ENCODE measurements at regions not wholly inside any gene's neighbourhood (a gene's known extent, or its start where the extent isn't known, plus 50 kb on each side); places are given as distances from the start of the nearest gene placed in this dataset.

DNA sequence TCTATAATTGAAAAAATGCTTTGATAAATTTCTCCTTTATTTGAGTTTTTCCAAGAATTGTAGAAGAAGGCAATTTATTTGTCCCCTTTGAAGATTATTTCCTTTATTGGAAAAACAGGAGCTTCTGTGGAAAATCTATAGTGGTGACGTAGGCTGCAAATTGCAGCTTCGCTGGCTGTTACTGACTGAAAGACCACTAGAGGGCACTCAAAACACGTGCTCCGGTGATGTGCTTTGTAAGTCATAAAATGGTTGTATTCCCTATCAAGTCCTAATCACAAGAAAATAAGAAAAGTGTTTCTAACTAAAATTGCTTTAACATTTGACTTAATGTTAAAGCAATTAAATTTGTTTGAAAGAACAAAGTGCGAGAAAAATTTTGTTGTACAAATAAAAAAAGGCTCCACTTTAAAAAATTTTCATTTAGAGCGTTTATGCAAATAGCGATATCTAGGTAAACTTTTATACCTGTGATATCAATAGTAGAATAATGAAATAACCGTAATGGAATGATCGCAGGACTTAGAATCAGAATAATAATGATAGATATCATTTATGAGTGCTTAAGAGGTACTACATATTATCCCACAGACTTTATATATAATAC is 638.2 kb upstream of the SPRY2 start:
- no peaks in the 10 kb centered on the region for H3K27me3 ChIP-seq (ENCODE audit: control insufficient read depth in 2 of 2, insufficient read depth in 2 of 2, low read length in 2 of 2)
- no peaks in the 10 kb centered on the region for H3K9me3 ChIP-seq (ENCODE audit: control insufficient read depth in 2 of 2, low read length in 2 of 2)
- H3K9ac ChIP-seq (ENCODE audit: low read depth in 1 of 2, low read length in 2 of 2) = no peak overlapping the region
- no peak overlapping the region for H3K4me3 ChIP-seq (ENCODE audit: low read length in 2 of 2)
- H3K36me3 ChIP-seq (ENCODE audit: control insufficient read depth in 2 of 2, insufficient read depth in 2 of 2, low read length in 2 of 2) = no peaks in the 10 kb centered on the region
- H3K27ac ChIP-seq (ENCODE audit: low read depth in 2 of 2, low read length in 2 of 2) = no peak overlapping the region
- no peaks in the 10 kb centered on the region for H3K4me1 ChIP-seq (ENCODE audit: control insufficient read depth in 2 of 2, insufficient read depth in 2 of 2, low read length in 2 of 2)

- Histone ChIP-seq H3K36me3 (ENCODE audit: control insufficient read depth in 2 of 2, insufficient read depth in 2 of 2, low read length in 2 of 2) (no peaks in the 10 kb centered on the region), H3K4me3 (ENCODE audit: low read length in 2 of 2) (no peak overlapping the region), H3K27ac (ENCODE audit: low read depth in 2 of 2, low read length in 2 of 2) (no peak overlapping the region), H3K9me3 (ENCODE audit: control insufficient read depth in 2 of 2, low read length in 2 of 2) (no peaks in the 10 kb centered on the region), H3K4me1 (ENCODE audit: control insufficient read depth in 2 of 2, insufficient read depth in 2 of 2, low read length in 2 of 2) (no peaks in the 10 kb centered on the region), H3K27me3 (ENCODE audit: control insufficient read depth in 2 of 2, insufficient read depth in 2 of 2, low read length in 2 of 2) (no peaks in the 10 kb centered on the region), H3K9ac (ENCODE audit: low read depth in 1 of 2, low read length in 2 of 2) (no peak overlapping the region)
These were observed 636.2 kb upstream of the SPRY2 start for GRCh38 chr13:80977168-80977567.

DNA sequence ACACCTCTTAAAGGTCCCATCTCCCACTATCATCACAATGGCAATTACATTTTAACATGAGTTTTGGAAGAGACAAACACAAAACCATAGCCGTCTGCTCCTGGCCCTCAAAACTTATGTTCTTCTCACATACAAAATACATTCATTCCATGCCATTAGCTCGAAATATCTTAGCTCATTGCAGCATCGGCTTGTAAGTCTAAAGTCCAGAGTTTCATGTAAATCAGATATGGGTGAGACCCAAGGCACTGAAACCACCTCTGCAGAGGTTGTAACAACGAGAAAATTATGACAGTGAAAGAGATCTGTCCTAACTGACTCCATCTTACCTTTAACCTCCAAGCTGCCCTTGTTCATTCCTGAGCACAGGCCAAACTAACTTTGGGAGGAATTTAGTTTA is 635.0 kb upstream of the SPRY2 start:
- no peak overlapping the region for H3K27ac ChIP-seq (ENCODE audit: low read depth in 2 of 2, low read length in 2 of 2)
- H3K36me3 ChIP-seq (ENCODE audit: control insufficient read depth in 2 of 2, insufficient read depth in 2 of 2, low read length in 2 of 2) = no peaks in the 10 kb centered on the region
- no peak overlapping the region for H3K9ac ChIP-seq (ENCODE audit: low read depth in 1 of 2, low read length in 2 of 2)
- H3K27me3 ChIP-seq (ENCODE audit: control insufficient read depth in 2 of 2, insufficient read depth in 2 of 2, low read length in 2 of 2) = no peaks in the 10 kb centered on the region
- no peaks in the 10 kb centered on the region for H3K4me1 ChIP-seq (ENCODE audit: control insufficient read depth in 2 of 2, insufficient read depth in 2 of 2, low read length in 2 of 2)
- no peak overlapping the region for H3K4me3 ChIP-seq (ENCODE audit: low read length in 2 of 2)
- no peaks in the 10 kb centered on the region for H3K9me3 ChIP-seq (ENCODE audit: control insufficient read depth in 2 of 2, low read length in 2 of 2)

DNA sequence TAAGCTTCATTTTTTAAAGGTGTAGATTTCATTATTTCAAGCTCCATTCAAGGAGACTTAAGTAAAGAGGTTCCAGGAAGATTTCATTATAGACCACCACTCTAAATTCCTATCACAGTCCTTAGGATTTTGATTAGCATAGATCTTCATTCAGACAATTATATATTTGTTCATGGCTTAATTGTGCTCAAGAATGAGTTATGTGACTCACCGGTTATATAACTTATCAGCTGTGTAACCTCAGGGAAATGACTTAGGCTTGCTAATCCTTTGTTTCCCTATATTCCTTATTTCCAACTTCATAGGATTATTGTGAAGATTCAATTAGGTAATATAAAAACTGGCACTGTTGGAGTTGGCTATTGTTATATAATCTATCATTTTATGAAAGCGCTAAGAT is 632.8 kb upstream of the SPRY2 start:
- H3K36me3 ChIP-seq (ENCODE audit: control insufficient read depth in 2 of 2, insufficient read depth in 2 of 2, low read length in 2 of 2) = no peaks in the 10 kb centered on the region

GRCh38 chr13:80972857-80973478 is 632.0 kb upstream of the SPRY2 start:
- no peaks in the 10 kb centered on the region for H3K27me3 ChIP-seq (ENCODE audit: control insufficient read depth in 2 of 2, insufficient read depth in 2 of 2, low read length in 2 of 2)
- H3K4me1 ChIP-seq (ENCODE audit: control insufficient read depth in 2 of 2, insufficient read depth in 2 of 2, low read length in 2 of 2) = no peaks in the 10 kb centered on the region
- H3K27ac ChIP-seq (ENCODE audit: low read depth in 2 of 2, low read length in 2 of 2) = no peak overlapping the region
- H3K9me3 ChIP-seq (ENCODE audit: control insufficient read depth in 2 of 2, low read length in 2 of 2) = no peaks in the 10 kb centered on the region
- no peaks in the 10 kb centered on the region for H3K36me3 ChIP-seq (ENCODE audit: control insufficient read depth in 2 of 2, insufficient read depth in 2 of 2, low read length in 2 of 2)
- no peak overlapping the region for H3K9ac ChIP-seq (ENCODE audit: low read depth in 1 of 2, low read length in 2 of 2)
- no peak overlapping the region for H3K4me3 ChIP-seq (ENCODE audit: low read length in 2 of 2)

More for the DNA sequence above, 632.8 kb upstream of the SPRY2 start:
- Histone ChIP-seq H3K4me3 (ENCODE audit: low read length in 2 of 2) (no peak overlapping the region), H3K27ac (ENCODE audit: low read depth in 2 of 2, low read length in 2 of 2) (no peak overlapping the region), H3K9me3 (ENCODE audit: control insufficient read depth in 2 of 2, low read length in 2 of 2) (no peaks in the 10 kb centered on the region), H3K9ac (ENCODE audit: low read depth in 1 of 2, low read length in 2 of 2) (no peak overlapping the region), H3K4me1 (ENCODE audit: control insufficient read depth in 2 of 2, insufficient read depth in 2 of 2, low read length in 2 of 2) (no peaks in the 10 kb centered on the region), H3K27me3 (ENCODE audit: control insufficient read depth in 2 of 2, insufficient read depth in 2 of 2, low read length in 2 of 2) (no peaks in the 10 kb centered on the region)

GRCh38 chr13:80965097-80965496 is 624.2 kb upstream of the SPRY2 start:
- Histone ChIP-seq H3K4me1 (ENCODE audit: control insufficient read depth in 2 of 2, insufficient read depth in 2 of 2, low read length in 2 of 2) (no peaks in the 10 kb centered on the region), H3K27ac (ENCODE audit: low read depth in 2 of 2, low read length in 2 of 2) (no peak overlapping the region), H3K9ac (ENCODE audit: low read depth in 1 of 2, low read length in 2 of 2) (no peak overlapping the region), H3K9me3 (ENCODE audit: control insufficient read depth in 2 of 2, low read length in 2 of 2) (no peaks in the 10 kb centered on the region), H3K4me3 (ENCODE audit: low read length in 2 of 2) (no peak overlapping the region), H3K27me3 (ENCODE audit: control insufficient read depth in 2 of 2, insufficient read depth in 2 of 2, low read length in 2 of 2) (no peaks in the 10 kb centered on the region), H3K36me3 (ENCODE audit: control insufficient read depth in 2 of 2, insufficient read depth in 2 of 2, low read length in 2 of 2) (no peaks in the 10 kb centered on the region)

DNA sequence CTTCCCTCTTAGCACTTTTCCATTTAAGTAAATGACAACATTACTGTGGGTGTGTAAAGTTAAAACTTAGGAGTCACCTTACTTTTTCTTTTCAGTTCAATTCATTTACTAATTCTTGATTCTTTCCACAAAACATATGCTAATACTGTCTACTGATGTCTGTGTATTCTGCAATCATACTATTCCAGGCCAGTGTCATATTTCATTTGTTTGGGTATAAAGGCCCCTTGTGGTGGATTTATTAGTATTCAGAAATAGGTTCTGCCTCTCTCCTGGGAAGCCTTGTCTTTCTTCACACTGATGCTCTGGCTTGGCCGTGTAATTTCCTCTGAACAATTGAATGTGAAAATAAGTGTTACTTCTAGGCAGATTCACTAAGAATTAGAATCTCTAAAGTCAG is 621.9 kb upstream of the SPRY2 start:
- Histone ChIP-seq H3K4me1 (ENCODE audit: control insufficient read depth in 2 of 2, insufficient read depth in 2 of 2, low read length in 2 of 2) (no peaks in the 10 kb centered on the region), H3K27me3 (ENCODE audit: control insufficient read depth in 2 of 2, insufficient read depth in 2 of 2, low read length in 2 of 2) (no peaks in the 10 kb centered on the region), H3K4me3 (ENCODE audit: low read length in 2 of 2) (no peak overlapping the region), H3K9ac (ENCODE audit: low read depth in 1 of 2, low read length in 2 of 2) (no peak overlapping the region), H3K36me3 (ENCODE audit: control insufficient read depth in 2 of 2, insufficient read depth in 2 of 2, low read length in 2 of 2) (no peaks in the 10 kb centered on the region), H3K9me3 (ENCODE audit: control insufficient read depth in 2 of 2, low read length in 2 of 2) (no peaks in the 10 kb centered on the region), H3K27ac (ENCODE audit: low read depth in 2 of 2, low read length in 2 of 2) (no peak overlapping the region)

- H3K4me3 ChIP-seq (ENCODE audit: low read length in 2 of 2) = no peak overlapping the region
- H3K4me1 ChIP-seq (ENCODE audit: control insufficient read depth in 2 of 2, insufficient read depth in 2 of 2, low read length in 2 of 2) = no peaks in the 10 kb centered on the region
- H3K36me3 ChIP-seq (ENCODE audit: control insufficient read depth in 2 of 2, insufficient read depth in 2 of 2, low read length in 2 of 2) = no peaks in the 10 kb centered on the region
- H3K9ac ChIP-seq (ENCODE audit: low read depth in 1 of 2, low read length in 2 of 2) = no peak overlapping the region
- H3K9me3 ChIP-seq (ENCODE audit: control insufficient read depth in 2 of 2, low read length in 2 of 2) = no peaks in the 10 kb centered on the region
- H3K27me3 ChIP-seq (ENCODE audit: control insufficient read depth in 2 of 2, insufficient read depth in 2 of 2, low read length in 2 of 2) = no peaks in the 10 kb centered on the region
- no peak overlapping the region for H3K27ac ChIP-seq (ENCODE audit: low read depth in 2 of 2, low read length in 2 of 2)
These were observed 621.2 kb upstream of the SPRY2 start for GRCh38 chr13:80962173-80962572.

- H3K27ac ChIP-seq (ENCODE audit: low read depth in 2 of 2, low read length in 2 of 2) = no peak overlapping the region
- no peak overlapping the region for H3K4me3 ChIP-seq (ENCODE audit: low read length in 2 of 2)
- no peaks in the 10 kb centered on the region for H3K36me3 ChIP-seq (ENCODE audit: control insufficient read depth in 2 of 2, insufficient read depth in 2 of 2, low read length in 2 of 2)
- no peaks in the 10 kb centered on the region for H3K4me1 ChIP-seq (ENCODE audit: control insufficient read depth in 2 of 2, insufficient read depth in 2 of 2, low read length in 2 of 2)
- H3K9ac ChIP-seq (ENCODE audit: low read depth in 1 of 2, low read length in 2 of 2) = no peak overlapping the region
- H3K9me3 ChIP-seq (ENCODE audit: control insufficient read depth in 2 of 2, low read length in 2 of 2) = no peaks in the 10 kb centered on the region
- no peaks in the 10 kb centered on the region for H3K27me3 ChIP-seq (ENCODE audit: control insufficient read depth in 2 of 2, insufficient read depth in 2 of 2, low read length in 2 of 2)
These were observed 616.2 kb upstream of the SPRY2 start for GRCh38 chr13:80957019-80957655.

GRCh38 chr13:80955501-80955900 is 614.6 kb upstream of the SPRY2 start:
- Histone ChIP-seq H3K27me3 (ENCODE audit: control insufficient read depth in 2 of 2, insufficient read depth in 2 of 2, low read length in 2 of 2) (no peaks in the 10 kb centered on the region), H3K4me1 (ENCODE audit: control insufficient read depth in 2 of 2, insufficient read depth in 2 of 2, low read length in 2 of 2) (no peaks in the 10 kb centered on the region), H3K36me3 (ENCODE audit: control insufficient read depth in 2 of 2, insufficient read depth in 2 of 2, low read length in 2 of 2) (no peaks in the 10 kb centered on the region), H3K4me3 (ENCODE audit: low read length in 2 of 2) (no peak overlapping the region), H3K27ac (ENCODE audit: low read depth in 2 of 2, low read length in 2 of 2) (no peak overlapping the region), H3K9me3 (ENCODE audit: control insufficient read depth in 2 of 2, low read length in 2 of 2) (no peaks in the 10 kb centered on the region), H3K9ac (ENCODE audit: low read depth in 1 of 2, low read length in 2 of 2) (no peak overlapping the region)

Data from mucosa of rectum (tissue), 2 donors.